Smooth muscle cell (in vitro differentiated cells): ENCODE measurements at regions not wholly inside any gene's neighbourhood (a gene's known extent, or its start where the extent isn't known, plus 50 kb on each side); places are given as distances from the start of the nearest gene placed in this dataset.

ENCODE experiments used
- DNase-seq: peaks from one replicate; lab custom pipeline; 2025; ENCODE audit not compliant: unreplicated experiment; lab: John Stamatoyannopoulos, UW
- H2AFZ ChIP-seq: fragments of 200-600 bp; sonication (generic); 2 replicates; pipeline ENCODE4 v1.6.0; 2016; ENCODE audit warnings: antibody characterized with exemption, low read depth, mild to moderate bottlenecking
- H3F3A ChIP-seq: fragments of 200-600 bp; sonication (generic); 2 replicates; pipeline ENCODE4 v1.6.0; 2017; ENCODE audit warnings: antibody characterized with exemption, low read depth
- H3K27ac ChIP-seq: fragments of 200-600 bp; sonication (generic); 2 replicates; pipeline ENCODE4 v1.5.1; 2016; ENCODE audit warnings: low read depth, mild to moderate bottlenecking
- H3K27me3 ChIP-seq: fragments of 200-600 bp; sonication (generic); 2 replicates; pipeline ENCODE4 v1.6.1; 2016; ENCODE audit warnings: low read depth, mild to moderate bottlenecking
- H3K36me3 ChIP-seq: fragments of 200-600 bp; sonication (generic); 2 replicates; pipeline ENCODE4 v1.5.1; 2016; ENCODE audit warnings: low read depth
- H3K4me1 ChIP-seq: fragments of 200-600 bp; sonication (generic); 2 replicates; pipeline ENCODE4 v1.5.1; 2016; ENCODE audit warnings: low read depth
- H3K4me2 ChIP-seq: fragments of 200-600 bp; sonication (generic); 2 replicates; pipeline ENCODE4 v1.6.0; 2016; ENCODE audit warnings: mild to moderate bottlenecking
- H3K4me3 ChIP-seq: fragments of 200-600 bp; sonication (generic); 2 replicates; pipeline ENCODE4 v1.5.1; 2016; ENCODE audit warnings: mild to moderate bottlenecking
- H3K79me2 ChIP-seq: fragments of 200-600 bp; sonication (generic); 2 replicates; pipeline ENCODE4 v1.6.0; 2016; ENCODE audit warnings: low read depth, mild to moderate bottlenecking
- H3K9ac ChIP-seq: fragments of 200-600 bp; sonication (generic); 2 replicates; pipeline ENCODE4 v1.6.0; 2016; ENCODE audit warnings: low read depth
- H3K9me3 ChIP-seq: fragments of 200-600 bp; sonication (generic); replicated peaks from 2 replicates; pipeline ENCODE4 v1.5.1; 2016; ENCODE audit warnings: low read depth
- H4K20me1 ChIP-seq: fragments of 200-600 bp; sonication (generic); 2 replicates; pipeline ENCODE4 v1.6.0; 2016; ENCODE audit warnings: low read depth
- WGBS: methylation state at CpG from one replicate; pipeline ENCODE4 v1.1.7; 2016; ENCODE audit warnings: low lambda C conversion rate; 5-methylcytosine and 5-hydroxymethylcytosine counted together
- TF ChIP-seq, protein P1 (sequence below): fragments of 200-600 bp; sonication (generic); IDR thresholded peaks from 2 replicates; pipeline ENCODE4 v1.5.1; 2017; ENCODE audit warnings: borderline replicate concordance, mild to moderate bottlenecking, antibody characterized with exemption; ENCODE audit not compliant: insufficient read depth, poor library complexity, severe bottlenecking

DNA sequence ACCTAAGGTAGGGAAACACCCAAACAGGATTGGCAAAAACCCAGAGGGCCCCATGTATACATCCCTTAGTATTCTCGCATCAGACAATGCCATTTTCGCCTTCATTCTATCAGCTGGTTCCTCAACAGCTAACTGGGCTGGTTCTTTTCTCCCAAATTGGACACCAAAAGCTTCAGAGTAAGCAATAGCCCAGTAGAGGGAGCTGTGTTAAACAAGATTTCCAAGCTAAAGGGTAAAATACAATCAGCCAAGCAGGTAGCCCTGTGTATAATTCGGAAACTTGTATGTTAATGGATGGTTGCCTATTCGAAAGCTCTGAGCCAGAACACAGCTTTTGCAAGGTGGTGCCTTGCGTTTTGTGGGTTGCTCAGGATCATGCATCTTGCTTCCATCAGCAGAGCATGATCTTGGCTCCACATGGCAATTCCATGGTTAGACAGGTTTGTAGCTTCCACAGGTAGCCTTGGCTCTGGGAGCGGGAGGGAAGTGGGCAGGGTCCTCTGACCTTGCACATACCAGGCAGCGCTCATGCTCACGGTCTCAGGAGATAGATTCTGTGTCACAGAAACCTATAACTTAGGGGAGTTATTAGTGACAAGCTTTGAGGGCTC, 115.2 kb upstream of the LNX1 start:
- Histone ChIP-seq H3K9ac (no peak overlapping the region), H3K4me1 (peaks cover 12% of the 10 kb centered on the region), H4K20me1 (no peaks in the 10 kb centered on the region), H3K36me3 (no peaks in the 10 kb centered on the region), H3K4me3 (no peak overlapping the region), H2AFZ (peak overlapping the region; percentile 27), H3K27me3 (no peaks in the 10 kb centered on the region), H3K27ac (no peak overlapping the region), H3F3A (no peaks in the 10 kb centered on the region), H3K79me2 (no peaks in the 10 kb centered on the region), H3K4me2 (no peak overlapping the region), H3K9me3 (no peaks in the 10 kb centered on the region)
- DNase-seq: no peak
- 56% methylated on average over 8 of the region's 8 CpGs for WGBS
- TF ChIP-seq, protein P1, sequence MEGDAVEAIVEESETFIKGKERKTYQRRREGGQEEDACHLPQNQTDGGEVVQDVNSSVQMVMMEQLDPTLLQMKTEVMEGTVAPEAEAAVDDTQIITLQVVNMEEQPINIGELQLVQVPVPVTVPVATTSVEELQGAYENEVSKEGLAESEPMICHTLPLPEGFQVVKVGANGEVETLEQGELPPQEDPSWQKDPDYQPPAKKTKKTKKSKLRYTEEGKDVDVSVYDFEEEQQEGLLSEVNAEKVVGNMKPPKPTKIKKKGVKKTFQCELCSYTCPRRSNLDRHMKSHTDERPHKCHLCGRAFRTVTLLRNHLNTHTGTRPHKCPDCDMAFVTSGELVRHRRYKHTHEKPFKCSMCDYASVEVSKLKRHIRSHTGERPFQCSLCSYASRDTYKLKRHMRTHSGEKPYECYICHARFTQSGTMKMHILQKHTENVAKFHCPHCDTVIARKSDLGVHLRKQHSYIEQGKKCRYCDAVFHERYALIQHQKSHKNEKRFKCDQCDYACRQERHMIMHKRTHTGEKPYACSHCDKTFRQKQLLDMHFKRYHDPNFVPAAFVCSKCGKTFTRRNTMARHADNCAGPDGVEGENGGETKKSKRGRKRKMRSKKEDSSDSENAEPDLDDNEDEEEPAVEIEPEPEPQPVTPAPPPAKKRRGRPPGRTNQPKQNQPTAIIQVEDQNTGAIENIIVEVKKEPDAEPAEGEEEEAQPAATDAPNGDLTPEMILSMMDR: peak; percentile 61

DNA sequence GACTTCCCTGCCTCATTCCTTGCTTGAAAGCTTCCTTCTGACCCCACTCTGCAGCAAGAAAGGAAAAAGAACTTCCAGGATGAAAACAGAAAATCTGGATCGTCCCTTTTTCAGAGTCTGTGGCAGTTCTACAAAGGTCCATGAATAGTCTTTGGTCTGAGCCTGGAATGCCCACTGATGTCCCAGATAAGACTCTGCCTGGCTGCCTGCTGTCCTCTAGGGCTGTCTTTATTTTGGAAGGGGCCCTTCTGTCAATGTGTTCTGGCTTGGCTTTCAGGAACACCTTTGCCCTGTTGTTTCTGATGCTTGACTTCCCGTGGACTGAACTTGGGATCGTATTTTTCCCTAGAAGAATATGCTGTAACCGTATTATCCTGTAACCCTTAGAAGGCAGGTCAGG, 114.7 kb upstream of the LNX1 start:
- 65% methylated on average over 4 of the region's 4 CpGs for WGBS
- no peak for DNase-seq
- Histone ChIP-seq H3K9ac (no peak overlapping the region), H3K27me3 (no peaks in the 10 kb centered on the region), H3K36me3 (no peaks in the 10 kb centered on the region), H3F3A (no peaks in the 10 kb centered on the region), H3K4me1 (peaks cover 12% of the 10 kb centered on the region), H2AFZ (peak overlapping the region; percentile 27), H3K27ac (no peak overlapping the region), H3K4me2 (peak overlapping the region; percentile 9), H3K4me3 (no peak overlapping the region), H3K9me3 (no peaks in the 10 kb centered on the region), H4K20me1 (no peaks in the 10 kb centered on the region), H3K79me2 (no peaks in the 10 kb centered on the region)
- TF ChIP-seq, protein P1: no peak

DNA sequence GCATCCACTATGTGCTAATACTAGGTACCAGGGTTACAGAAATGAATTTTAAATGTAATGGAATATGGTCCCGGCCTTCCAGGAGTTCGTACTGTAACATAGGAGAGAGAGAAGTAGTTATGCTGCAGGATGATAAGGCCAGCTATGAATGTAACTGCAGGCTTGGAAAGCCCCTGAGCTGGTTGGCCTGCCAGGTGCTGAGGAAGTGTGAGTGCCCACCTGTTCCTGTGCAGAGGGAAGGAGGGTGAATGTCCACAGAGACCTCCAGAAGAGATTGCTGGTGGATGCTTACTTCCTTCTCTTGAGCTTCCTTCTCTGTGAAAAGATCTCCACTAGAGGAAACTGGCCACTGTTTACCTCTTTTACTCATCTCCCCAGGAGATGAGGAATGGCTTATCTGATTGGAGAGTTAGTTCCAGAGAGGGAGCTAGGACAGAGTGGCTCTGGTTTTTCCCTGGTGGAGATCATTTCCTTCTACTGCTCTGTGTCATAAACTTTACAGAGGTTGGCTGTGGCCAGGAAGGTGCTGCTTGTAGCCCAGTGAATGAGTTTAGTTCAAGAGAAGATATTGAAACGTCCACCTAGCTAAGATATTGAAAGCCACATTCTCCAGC, 114.0 kb upstream of the LNX1 start:
- Histone ChIP-seq H3K9me3 (no peaks in the 10 kb centered on the region), H3K4me2 (no peak overlapping the region), H4K20me1 (no peaks in the 10 kb centered on the region), H3K9ac (no peak overlapping the region), H2AFZ (no peak overlapping the region), H3K4me1 (peaks cover 12% of the 10 kb centered on the region), H3K27me3 (no peaks in the 10 kb centered on the region), H3K36me3 (no peaks in the 10 kb centered on the region), H3F3A (no peaks in the 10 kb centered on the region), H3K4me3 (no peak overlapping the region), H3K79me2 (no peaks in the 10 kb centered on the region), H3K27ac (no peak overlapping the region)
- TF ChIP-seq, protein P1: no peak
- DNase-seq: no peak
- WGBS: 88% methylated on average over 3 of the region's 3 CpGs

DNA sequence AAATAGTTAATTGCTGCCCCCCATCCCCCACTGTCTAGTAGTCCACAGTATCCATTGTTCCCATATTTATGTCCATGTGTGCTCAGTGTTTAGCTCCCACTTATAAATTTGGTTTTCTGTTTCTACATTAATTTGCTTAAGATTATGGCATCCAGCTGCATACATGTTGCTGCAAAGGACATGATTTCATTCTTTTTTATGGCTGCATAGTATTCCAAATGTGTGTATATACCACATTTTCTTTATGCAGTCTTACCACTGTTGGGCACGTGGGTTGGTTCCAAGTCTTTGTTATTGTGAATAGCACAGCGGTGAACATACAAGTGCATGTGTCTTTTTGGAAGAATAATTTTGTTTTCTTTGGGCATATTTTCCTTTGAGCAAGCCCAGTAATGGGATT, 113.0 kb upstream of the LNX1 start:
- no peaks in the 10 kb centered on the region for H3F3A ChIP-seq
- 69% methylated on average over 2 of the region's 2 CpGs for WGBS
- H4K20me1 ChIP-seq: no peaks in the 10 kb centered on the region

More for the DNA sequence above, 113.0 kb upstream of the LNX1 start:
- Histone ChIP-seq H3K27ac (no peak overlapping the region), H3K9ac (no peak overlapping the region), H3K4me3 (no peak overlapping the region), H2AFZ (no peak overlapping the region), H3K36me3 (no peaks in the 10 kb centered on the region), H3K9me3 (no peaks in the 10 kb centered on the region), H3K4me1 (peaks cover 12% of the 10 kb centered on the region), H3K27me3 (no peaks in the 10 kb centered on the region), H3K4me2 (no peak overlapping the region), H3K79me2 (no peaks in the 10 kb centered on the region)
- TF ChIP-seq, protein P1: no peak
- no peak for DNase-seq
